Neural crest cell (in vitro differentiated cells): ENCODE measurements at regions not wholly inside any gene's neighbourhood (a gene's known extent, or its start where the extent isn't known, plus 50 kb on each side); places are given as distances from the start of the nearest gene placed in this dataset.

Experiments
- DNase-seq: peaks from one replicate; pipeline ENCODE4 v3.0.0; 2021; ENCODE audit warnings: low read depth, mixed read lengths, low spot score
- H3K27ac Mint-ChIP-seq: one replicate; pipeline ENCODE4 v1.8.0; 2021; ENCODE audit warnings: mild to moderate bottlenecking, mixed read lengths; ENCODE audit not compliant: unreplicated experiment
- H3K27me3 Mint-ChIP-seq: 2 replicates; pipeline ENCODE4 v1.8.0; 2021; ENCODE audit warnings: low read depth, mild to moderate bottlenecking, mixed read lengths
- H3K36me3 Mint-ChIP-seq: 2 replicates; pipeline ENCODE4 v1.8.0; 2021; ENCODE audit warnings: low read depth, mild to moderate bottlenecking, mixed read lengths
- H3K4me1 Mint-ChIP-seq: 2 replicates; pipeline ENCODE4 v1.8.0; 2021; ENCODE audit warnings: mixed read lengths
- H3K4me3 Mint-ChIP-seq: one replicate; pipeline ENCODE4 v1.8.0; 2021; ENCODE audit warnings: mild to moderate bottlenecking, mixed read lengths
- H3K9me3 Mint-ChIP-seq: 2 replicates; pipeline ENCODE4 v1.8.0; 2021; ENCODE audit warnings: mixed read lengths
- CTCF ChIP-seq: fragments of 200-600 bp; sonication (generic); conservative IDR thresholded peaks from 2 replicates; pipeline ENCODE4 v1.5.0; 2021; ENCODE audit warnings: antibody characterized with exemption, mild to moderate bottlenecking

GRCh38 chr11:24324211-24324610 is 172.6 kb upstream of the LUZP2 start:
- no peak for DNase-seq
- Mint-ChIP-seq H3K27ac (no peak overlapping the region), H3K4me1 (no peaks in the 10 kb centered on the region), H3K9me3 (no peaks in the 10 kb centered on the region), H3K27me3 (no peaks in the 10 kb centered on the region), H3K36me3 (no peaks in the 10 kb centered on the region), H3K4me3 (no peak overlapping the region)
- TF ChIP-seq CTCF, result no peak

DNA sequence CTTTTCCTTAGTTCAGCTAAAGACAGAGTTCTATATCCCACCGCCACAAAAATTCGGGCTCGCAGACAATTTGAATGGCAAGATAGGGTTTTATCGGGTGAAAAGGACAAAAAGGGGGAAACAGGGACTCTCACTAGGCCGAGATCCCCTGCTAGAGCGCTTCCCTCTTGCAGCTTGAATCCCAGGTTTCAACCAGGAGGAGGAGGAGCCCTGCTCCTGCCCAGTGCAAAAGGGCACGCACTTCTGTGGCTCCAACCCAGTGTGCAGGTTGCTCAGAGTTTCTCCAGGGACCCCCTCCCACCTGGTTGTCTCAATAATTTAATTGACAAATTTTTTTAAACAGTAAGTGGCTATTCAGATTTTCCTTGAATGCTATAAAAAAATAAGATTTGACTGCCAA is 152.6 kb upstream of the LUZP2 start:
- no peak for DNase-seq
- peak overlapping the region; percentile 12 for H3K27ac Mint-ChIP-seq

GRCh38 chr11:24348908-24349307 is 147.9 kb upstream of the LUZP2 start:
- no peaks in the 10 kb centered on the region for H3K27me3 Mint-ChIP-seq
- H3K4me1 Mint-ChIP-seq, result no peaks in the 10 kb centered on the region
- no peak overlapping the region for H3K4me3 Mint-ChIP-seq
- H3K27ac Mint-ChIP-seq, result no peak overlapping the region
- DNase-seq, result no peak
- no peaks in the 10 kb centered on the region for H3K36me3 Mint-ChIP-seq
- TF ChIP-seq CTCF, result no peak
- H3K9me3 Mint-ChIP-seq, result peaks cover 2% of the 10 kb centered on the region

More for the DNA sequence above, 152.6 kb upstream of the LUZP2 start:
- Mint-ChIP-seq H3K27me3 (no peaks in the 10 kb centered on the region), H3K4me3 (no peak overlapping the region), H3K36me3 (no peaks in the 10 kb centered on the region), H3K9me3 (no peaks in the 10 kb centered on the region), H3K4me1 (peaks cover 6% of the 10 kb centered on the region)
- no peak for TF ChIP-seq CTCF

DNA sequence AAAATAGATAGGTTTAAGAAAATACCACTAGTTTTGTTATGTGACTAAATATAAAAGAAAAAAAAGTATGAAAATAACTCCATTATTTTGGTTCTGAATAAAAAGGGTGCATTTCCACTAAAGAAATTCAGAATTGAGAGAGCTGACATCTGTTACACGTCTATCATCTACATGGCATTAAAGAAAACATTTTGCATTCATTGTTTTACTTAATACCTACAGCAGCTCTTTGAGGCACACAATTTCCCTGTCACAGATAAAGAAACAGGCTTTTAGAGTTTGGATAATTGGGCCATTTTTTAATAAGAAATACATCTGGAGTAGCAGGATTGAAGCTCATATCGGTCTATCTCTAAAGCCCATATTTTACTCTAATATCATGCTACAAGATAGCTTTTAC is 145.7 kb upstream of the LUZP2 start:
- no peak for TF ChIP-seq CTCF
- Mint-ChIP-seq H3K4me1 (no peaks in the 10 kb centered on the region), H3K27me3 (no peaks in the 10 kb centered on the region), H3K9me3 (peaks cover 2% of the 10 kb centered on the region), H3K4me3 (no peak overlapping the region), H3K36me3 (no peaks in the 10 kb centered on the region), H3K27ac (no peak overlapping the region)
- no peak for DNase-seq

DNA sequence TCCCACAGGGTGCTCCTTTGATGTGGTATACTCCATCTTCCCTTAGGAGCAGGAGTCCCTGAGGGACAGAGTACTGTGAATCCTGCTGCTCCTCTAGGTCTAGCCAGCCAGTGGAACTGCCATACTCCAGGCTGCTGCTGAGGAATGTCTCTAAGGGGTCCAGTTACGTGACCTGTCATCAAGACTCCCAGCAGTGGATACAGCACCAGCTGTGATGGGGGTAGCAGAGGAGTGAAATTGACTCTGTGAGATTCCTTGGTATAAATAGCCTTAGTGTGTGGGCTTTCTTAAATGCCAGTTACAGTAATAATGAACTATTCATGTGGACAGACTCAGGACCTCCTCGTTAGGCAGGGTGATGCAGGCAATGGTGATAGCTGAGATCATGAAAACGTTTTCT is 140.4 kb upstream of the LUZP2 start:
- H3K36me3 Mint-ChIP-seq, result no peaks in the 10 kb centered on the region
- peaks cover 2% of the 10 kb centered on the region for H3K9me3 Mint-ChIP-seq
- no peak for DNase-seq
- H3K27ac Mint-ChIP-seq, result no peak overlapping the region
- H3K27me3 Mint-ChIP-seq, result no peaks in the 10 kb centered on the region
- no peak overlapping the region for H3K4me3 Mint-ChIP-seq
- no peak for TF ChIP-seq CTCF
- no peaks in the 10 kb centered on the region for H3K4me1 Mint-ChIP-seq
